H1 (cell line): ENCODE measurements at regions not wholly inside any gene's neighbourhood (a gene's known extent, or its start where the extent isn't known, plus 50 kb on each side); places are given as distances from the start of the nearest gene placed in this dataset.

Experiments
- CTCF ChIA-PET: fragments of 300-600 bp; sonication (Branson Sonifier 250); formaldehyde crosslinking; loops from one replicate; lab custom pipeline; 2021; ENCODE audit not compliant: partially characterized antibody; lab: Charles Lee
- POLR2A ChIA-PET: fragments of 300-600 bp; sonication (Branson Sonifier 250); formaldehyde crosslinking; loops from one replicate; lab custom pipeline; 2021; ENCODE audit warnings: inconsistent platforms; ENCODE audit not compliant: partially characterized antibody; lab: Charles Lee
- DNase-seq, 2 experiments: peaks; one replicate each; pipeline versions ENCODE4 v3.0.0 to v3.0.0-alpha.2; 2010 to 2022; ENCODE audit warnings: low spot score in 2 of 2, low read depth in 1 of 2, mixed read lengths in 1 of 2
- FAIRE-seq: peaks from 2 replicates; lab custom pipeline; 2011; peaks lifted over from hg19 to GRCh38; lab: Jason Lieb, UNC
- H2AFZ ChIP-seq: 2 replicates; pipeline ENCODE4 v1.8.1; 2012; ENCODE audit warnings: low read length, inconsistent platforms
- H2AK5ac ChIP-seq: 2 replicates; pipeline ENCODE4 v1.6.1; 2013; ENCODE audit warnings: low read depth, low read length
- H2BK120ac ChIP-seq: replicated peaks from 2 replicates; pipeline ENCODE3; 2013; ENCODE audit warnings: low read depth, low read length, inconsistent platforms
- H2BK12ac ChIP-seq: 2 replicates; pipeline ENCODE4 v1.6.1; 2013; ENCODE audit warnings: low read depth, low read length
- H2BK15ac ChIP-seq: 2 replicates; pipeline ENCODE4 v1.6.1; 2013; ENCODE audit warnings: low read length
- H2BK20ac ChIP-seq: 2 replicates; pipeline ENCODE4 v1.6.1; 2013; ENCODE audit warnings: low read length
- H2BK5ac ChIP-seq: 2 replicates; pipeline ENCODE4 v1.6.1; 2013; ENCODE audit warnings: low read depth, low read length
- H3K14ac ChIP-seq: 2 replicates; pipeline ENCODE4 v1.6.1; 2013; ENCODE audit warnings: inconsistent platforms; ENCODE audit not compliant: insufficient read length
- H3K18ac ChIP-seq: 2 replicates; pipeline ENCODE4 v1.6.1; 2013; ENCODE audit warnings: low read length; ENCODE audit errors: extremely low read depth
- H3K23ac ChIP-seq: 2 replicates; pipeline ENCODE4 v1.6.1; 2013; ENCODE audit warnings: inconsistent platforms; ENCODE audit not compliant: insufficient read length
- H3K23me2 ChIP-seq: 2 replicates; pipeline ENCODE4 v1.6.1; 2013; ENCODE audit warnings: low read depth, low read length
- H3K27ac ChIP-seq: 2 replicates; pipeline ENCODE4 v1.6.1; 2011; ENCODE audit warnings: low read depth, low read length, inconsistent platforms
- H3K27me3 ChIP-seq, 4 experiments: replicated peaks in 1 of 4; 1 replicate in 1 of 4; 2 replicates in 3 of 4; pipeline versions ENCODE4 v1.6.1 to v1.8.1; 2011 to 2013; ENCODE audit warnings: low read length in 3 of 4, mild to moderate bottlenecking in 3 of 4, inconsistent platforms in 2 of 4, mixed read lengths in 2 of 4, moderate library complexity in 1 of 4; ENCODE audit not compliant: control insufficient read depth in 3 of 4, insufficient read depth in 3 of 4; ENCODE audit errors: extremely low read depth in 1 of 4
- H3K36me3 ChIP-seq, 4 experiments: 2 replicates each; pipeline versions ENCODE4 v1.6.1 to v1.8.1; 2011 to 2013; ENCODE audit warnings: mild to moderate bottlenecking in 4 of 4, low read length in 3 of 4, moderate library complexity in 2 of 4, control low read depth in 1 of 4, inconsistent platforms in 1 of 4; ENCODE audit not compliant: insufficient read depth in 4 of 4, control insufficient read depth in 2 of 4
- H3K4ac ChIP-seq: replicated peaks from 2 replicates; pipeline ENCODE3; 2013; ENCODE audit warnings: low read length, low read depth, mixed read lengths, inconsistent platforms; ENCODE audit not compliant: insufficient read length
- H3K4me1 ChIP-seq, 4 experiments: replicated peaks in 1 of 4; 1 replicate in 1 of 4; 2 replicates in 3 of 4; pipeline versions ENCODE4 v1.6.1 to v1.8.1; 2011 to 2013; ENCODE audit warnings: low read length in 3 of 4, inconsistent platforms in 2 of 4, mixed read lengths in 1 of 4; ENCODE audit not compliant: insufficient read depth in 4 of 4, control insufficient read depth in 3 of 4
- H3K4me2 ChIP-seq, 2 experiments: 2 replicates each; pipeline versions ENCODE4 v1.6.1 to v1.8.1; 2011 to 2013; ENCODE audit warnings: low read depth in 2 of 2, low read length in 2 of 2, control low read depth in 1 of 2, inconsistent platforms in 1 of 2, mild to moderate bottlenecking in 1 of 2; ENCODE audit not compliant: insufficient read depth in 1 of 2
- H3K4me3 ChIP-seq, 4 experiments: fragments of 200-600, 300-600 bp in 1 of 4; sonication (generic), shearing (Covaris generic), sonication (Bioruptor Twin) in 1 of 4; 2 replicates each; pipeline versions ENCODE4 v1.5.1 to v1.8.1; 2011 to 2016; ENCODE audit warnings: low read length in 4 of 4, low read depth in 3 of 4, control low read depth in 2 of 4, inconsistent platforms in 2 of 4, mild to moderate bottlenecking in 2 of 4, mixed read lengths in 1 of 4, moderate library complexity in 1 of 4; ENCODE audit not compliant: insufficient read depth in 2 of 4; ENCODE audit errors: extremely low read depth in 1 of 4
- H3K56ac ChIP-seq: replicated peaks from 2 replicates; pipeline ENCODE3; 2013; ENCODE audit warnings: low read depth, mild to moderate bottlenecking, mixed read lengths, low read length, inconsistent platforms; ENCODE audit not compliant: insufficient read length
- H3K79me1 ChIP-seq: 2 replicates; pipeline ENCODE4 v1.6.1; 2013; ENCODE audit warnings: low read depth, low read length, control low read depth
- H3K79me2 ChIP-seq, 2 experiments: 2 replicates each; pipeline versions ENCODE4 v1.6.1 to v1.8.1; 2012 to 2013; ENCODE audit warnings: low read length in 2 of 2, mild to moderate bottlenecking in 2 of 2, inconsistent platforms in 1 of 2; ENCODE audit not compliant: insufficient read depth in 2 of 2, control insufficient read depth in 1 of 2
- H3K9ac ChIP-seq, 4 experiments: replicated peaks in 1 of 4; 1 replicate in 1 of 4; 2 replicates in 3 of 4; pipeline versions ENCODE4 v1.6.1 to v1.8.1; 2011 to 2013; ENCODE audit warnings: low read depth in 3 of 4, low read length in 3 of 4, control low read depth in 2 of 4, mild to moderate bottlenecking in 2 of 4, moderate library complexity in 2 of 4, inconsistent platforms in 1 of 4; ENCODE audit errors: extremely low read depth in 1 of 4
- H3K9me3 ChIP-seq, 2 experiments: 2 replicates each; pipeline versions ENCODE4 v1.6.1 to v1.8.1; 2012 to 2013; ENCODE audit warnings: mild to moderate bottlenecking in 2 of 2, moderate library complexity in 2 of 2, control low read depth in 1 of 2, inconsistent platforms in 1 of 2, low read depth in 1 of 2, low read length in 1 of 2, mixed read lengths in 1 of 2; ENCODE audit not compliant: insufficient read depth in 2 of 2
- H4K20me1 ChIP-seq, 2 experiments: replicated peaks in 1 of 2; 2 replicates each; pipeline versions ENCODE3 to v1.8.1; 2011 to 2013; ENCODE audit warnings: inconsistent platforms in 2 of 2, low read length in 2 of 2, mild to moderate bottlenecking in 1 of 2; ENCODE audit not compliant: insufficient read depth in 2 of 2, control insufficient read depth in 1 of 2
- H4K5ac ChIP-seq: 2 replicates; pipeline ENCODE4 v1.6.1; 2013; ENCODE audit warnings: low read length, low read depth, mixed read lengths, inconsistent platforms; ENCODE audit not compliant: insufficient read length
- H4K8ac ChIP-seq: 2 replicates; pipeline ENCODE4 v1.8.0; 2013; ENCODE audit warnings: mild to moderate bottlenecking, moderate library complexity, low read length, inconsistent platforms; ENCODE audit not compliant: insufficient read depth; ENCODE audit errors: extremely low read depth
- H4K91ac ChIP-seq: replicated peaks from 2 replicates; pipeline ENCODE3; 2013; ENCODE audit warnings: low read length, mixed read lengths, inconsistent platforms; ENCODE audit not compliant: insufficient read length
- TAF1 ChIP-seq: IDR thresholded peaks from 2 replicates; pipeline ENCODE4 v1.6.1; 2011; ENCODE audit warnings: mild to moderate bottlenecking, low read depth, low read length
- WGBS, 2 experiments: shearing (Covaris generic) in 1 of 2; methylation state at CpG; one replicate each; pipeline versions ENCODE4 v1.1.6 to v1.1.7; 2013 to 2015; ENCODE audit warnings: low lambda C conversion rate in 2 of 2, mixed read lengths in 2 of 2, inconsistent platforms in 1 of 2, low coverage in 1 of 2, missing lambda C conversion rate in 1 of 2; ENCODE audit not compliant: insufficient replicate concordance in 2 of 2, insufficient coverage in 1 of 2, insufficient read length in 1 of 2; ENCODE audit errors: extremely low coverage in 1 of 2, missing lambda C conversion rate in 1 of 2; 5-methylcytosine and 5-hydroxymethylcytosine counted together

GRCh38 chr7:24464861-24465260 lies 108.4 kb upstream of the PALS2 start:
- FAIRE-seq: no peak
- Histone ChIP-seq H3K23ac (no peak overlapping the region), H4K91ac (no peak overlapping the region), H3K27me3 (no peaks in the 10 kb centered on the region), H3K9ac (no peak overlapping the region), H2AK5ac (no peak overlapping the region), H4K8ac (no peak overlapping the region), H4K20me1 (no peaks in the 10 kb centered on the region), H3K36me3 (no peaks in the 10 kb centered on the region), H3K23me2 (no peaks in the 10 kb centered on the region), H3K14ac (no peak overlapping the region), H2BK20ac (no peak overlapping the region), H2BK5ac (no peak overlapping the region), H2BK15ac (no peak overlapping the region), H3K4ac (no peak overlapping the region), H3K4me2 (no peak overlapping the region), H3K79me1 (no peaks in the 10 kb centered on the region), H3K18ac (no peak overlapping the region), H3K4me1 (no peaks in the 10 kb centered on the region; a peak in 1 of 7 replicates), H3K4me3 (no peak overlapping the region), H3K56ac (no peak overlapping the region), H3K9me3 (no peaks in the 10 kb centered on the region), H2BK12ac (no peak overlapping the region), H3K79me2 (no peaks in the 10 kb centered on the region), H3K27ac (no peak overlapping the region), H2AFZ (no peak overlapping the region), H2BK120ac (no peak overlapping the region), H4K5ac (no peak overlapping the region)
- no peak for DNase-seq
- WGBS, 2 experiments: 75% methylated on average over 3 of the region's 3 CpGs; no CpG with 5 or more reads in 1 of the 2 experiments
- POLR2A ChIA-PET: interaction anchor here (1.5 to 3.6 kb wide), 2 partner anchors 11 to 57 kb away, joined by 4 to 20 read pairs; no protein-coding TSS in a partner anchor
- CTCF ChIA-PET: interaction anchor here (1.1 to 1.5 kb wide), 3 partner anchors 22 to 83 kb away, joined by 3 to 4 read pairs (median 3); no protein-coding TSS in a partner anchor
- TF ChIP-seq TAF1: no peak
